GM04504 (cell line): ENCODE measurements at regions not wholly inside any gene's neighbourhood (a gene's known extent, or its start where the extent isn't known, plus 50 kb on each side); places are given as distances from the start of the nearest gene placed in this dataset.
"Not testable (repeated sequence)": the region's sequence is repeated elsewhere in the genome, so short reads cannot be mapped to it uniquely, and the experiment has no call there.

Source experiments
- DNase-seq: peaks from one replicate; pipeline ENCODE4 v3.0.0-alpha.2; 2012; ENCODE audit warnings: low read depth

GRCh38 chr5:176018598-176018997 is 50.5 kb upstream of the THOC3 start:
- DNase-seq: not testable (repeated sequence)

GRCh38 chr5:176020852-176021251 is 52.7 kb upstream of the THOC3 start:
- not testable (repeated sequence) for DNase-seq

GRCh38 chr5:176023535-176023934 is 55.4 kb upstream of the THOC3 start:
- DNase-seq: not testable (repeated sequence)

- not testable (repeated sequence) for DNase-seq
Measured at GRCh38 chr5:176029445-176029844, 61.3 kb upstream of the THOC3 start.

- DNase-seq: not testable (repeated sequence)
Measured at GRCh38 chr5:176030361-176031117, 62.4 kb upstream of the THOC3 start.

GRCh38 chr5:176031118-176031510 is 63.0 kb upstream of the THOC3 start:
- not testable (repeated sequence) for DNase-seq

- DNase-seq: not testable (repeated sequence)
Measured at GRCh38 chr5:176033186-176033585, 65.1 kb upstream of the THOC3 start.

- DNase-seq: not testable (repeated sequence)
Measured at GRCh38 chr5:176034407-176035200, 66.5 kb upstream of the THOC3 start.

- DNase-seq: not testable (repeated sequence)
Measured at GRCh38 chr5:176035201-176035530, 67.1 kb upstream of the THOC3 start.

GRCh38 chr5:176035816-176036308 is 67.7 kb upstream of the THOC3 start:
- not testable (repeated sequence) for DNase-seq

- not testable (repeated sequence) for DNase-seq
Measured at GRCh38 chr5:176036391-176036790, 68.3 kb upstream of the THOC3 start.

GRCh38 chr5:176037190-176037589 is 69.1 kb upstream of the THOC3 start:
- not testable (repeated sequence) for DNase-seq

- not testable (repeated sequence) for DNase-seq
Measured at GRCh38 chr5:176040105-176040801, 72.1 kb upstream of the THOC3 start.

- not testable (repeated sequence) for DNase-seq
Measured at GRCh38 chr5:176041248-176041994, 73.3 kb upstream of the THOC3 start.

- DNase-seq: not testable (repeated sequence)
Measured at GRCh38 chr5:176042020-176042658, 74.0 kb upstream of the THOC3 start.

- not testable (repeated sequence) for DNase-seq
Measured at GRCh38 chr5:176043252-176043829, 75.2 kb upstream of the THOC3 start.

- not testable (repeated sequence) for DNase-seq
Measured at GRCh38 chr5:176043986-176044385, 75.9 kb upstream of the THOC3 start.

- DNase-seq: not testable (repeated sequence)
Measured at GRCh38 chr5:176044431-176044830, 76.3 kb upstream of the THOC3 start.

GRCh38 chr5:176045442-176045841 is 77.3 kb upstream of the THOC3 start:
- DNase-seq: not testable (repeated sequence)

- not testable (repeated sequence) for DNase-seq
Measured at GRCh38 chr5:176048671-176049070, 80.6 kb upstream of the THOC3 start.
